ENCODE measurements at regions not wholly inside any gene's neighbourhood (a gene's known extent, or its start where the extent isn't known, plus 50 kb on each side); places are given as distances from the start of the nearest gene placed in this dataset.

DNA sequence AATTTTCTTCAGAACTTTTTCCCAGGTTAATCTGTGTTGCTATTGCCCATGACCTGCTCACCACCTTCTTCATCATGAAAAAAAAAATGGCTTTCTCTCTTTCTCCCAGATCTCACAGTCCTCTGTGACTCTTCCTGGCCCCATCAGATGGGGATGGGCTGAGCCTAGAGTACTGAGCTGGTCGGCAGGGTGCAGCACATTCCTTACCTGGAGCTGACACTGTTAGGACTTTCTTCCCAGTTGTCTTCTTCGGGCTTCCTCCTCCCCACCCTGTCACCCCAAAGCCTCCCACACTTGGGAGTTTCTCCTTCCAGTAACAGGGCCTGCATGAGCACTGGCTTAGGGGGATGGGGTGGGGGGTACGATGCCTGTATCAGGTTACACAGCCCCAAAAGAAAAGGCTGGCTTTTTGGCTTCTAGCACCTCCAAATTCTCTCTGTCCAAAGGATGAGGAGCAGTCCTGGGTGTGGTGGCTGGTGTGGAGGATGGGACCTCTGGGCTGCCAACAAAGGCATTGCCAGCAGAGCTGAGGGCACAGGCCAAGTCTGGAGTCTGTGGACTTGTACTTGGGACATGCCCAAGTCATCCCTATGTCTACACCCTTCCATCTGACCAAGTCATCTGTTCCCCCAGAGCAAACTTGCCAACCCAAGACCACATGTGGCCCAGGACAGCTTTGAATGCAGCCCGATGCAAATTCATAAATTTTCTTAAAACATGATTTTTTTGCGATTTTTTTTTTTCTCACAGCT lies 68.0 kb upstream of the HSPA9 start:
- H3K36me3 ChIP-seq = no peaks in the 10 kb centered on the region
- peaks cover 71% of the 10 kb centered on the region for H3K27me3 ChIP-seq
- TF ChIP-seq, protein P1, sequence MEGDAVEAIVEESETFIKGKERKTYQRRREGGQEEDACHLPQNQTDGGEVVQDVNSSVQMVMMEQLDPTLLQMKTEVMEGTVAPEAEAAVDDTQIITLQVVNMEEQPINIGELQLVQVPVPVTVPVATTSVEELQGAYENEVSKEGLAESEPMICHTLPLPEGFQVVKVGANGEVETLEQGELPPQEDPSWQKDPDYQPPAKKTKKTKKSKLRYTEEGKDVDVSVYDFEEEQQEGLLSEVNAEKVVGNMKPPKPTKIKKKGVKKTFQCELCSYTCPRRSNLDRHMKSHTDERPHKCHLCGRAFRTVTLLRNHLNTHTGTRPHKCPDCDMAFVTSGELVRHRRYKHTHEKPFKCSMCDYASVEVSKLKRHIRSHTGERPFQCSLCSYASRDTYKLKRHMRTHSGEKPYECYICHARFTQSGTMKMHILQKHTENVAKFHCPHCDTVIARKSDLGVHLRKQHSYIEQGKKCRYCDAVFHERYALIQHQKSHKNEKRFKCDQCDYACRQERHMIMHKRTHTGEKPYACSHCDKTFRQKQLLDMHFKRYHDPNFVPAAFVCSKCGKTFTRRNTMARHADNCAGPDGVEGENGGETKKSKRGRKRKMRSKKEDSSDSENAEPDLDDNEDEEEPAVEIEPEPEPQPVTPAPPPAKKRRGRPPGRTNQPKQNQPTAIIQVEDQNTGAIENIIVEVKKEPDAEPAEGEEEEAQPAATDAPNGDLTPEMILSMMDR (IDR thresholded peaks at IDR 0.05) = no peak
- H3K27ac ChIP-seq = no peak overlapping the region
- H3K4me3 ChIP-seq (ENCODE audit: low read depth in 1 of 2, low read length in 1 of 2) = no peak overlapping the region
- no peaks in the 10 kb centered on the region for H3K4me1 ChIP-seq (ENCODE audit: control insufficient read depth in 1 of 2, insufficient read depth in 1 of 2, low read depth in 1 of 2, low read length in 1 of 2)
- H3K9me3 ChIP-seq = no peaks in the 10 kb centered on the region

DNA sequence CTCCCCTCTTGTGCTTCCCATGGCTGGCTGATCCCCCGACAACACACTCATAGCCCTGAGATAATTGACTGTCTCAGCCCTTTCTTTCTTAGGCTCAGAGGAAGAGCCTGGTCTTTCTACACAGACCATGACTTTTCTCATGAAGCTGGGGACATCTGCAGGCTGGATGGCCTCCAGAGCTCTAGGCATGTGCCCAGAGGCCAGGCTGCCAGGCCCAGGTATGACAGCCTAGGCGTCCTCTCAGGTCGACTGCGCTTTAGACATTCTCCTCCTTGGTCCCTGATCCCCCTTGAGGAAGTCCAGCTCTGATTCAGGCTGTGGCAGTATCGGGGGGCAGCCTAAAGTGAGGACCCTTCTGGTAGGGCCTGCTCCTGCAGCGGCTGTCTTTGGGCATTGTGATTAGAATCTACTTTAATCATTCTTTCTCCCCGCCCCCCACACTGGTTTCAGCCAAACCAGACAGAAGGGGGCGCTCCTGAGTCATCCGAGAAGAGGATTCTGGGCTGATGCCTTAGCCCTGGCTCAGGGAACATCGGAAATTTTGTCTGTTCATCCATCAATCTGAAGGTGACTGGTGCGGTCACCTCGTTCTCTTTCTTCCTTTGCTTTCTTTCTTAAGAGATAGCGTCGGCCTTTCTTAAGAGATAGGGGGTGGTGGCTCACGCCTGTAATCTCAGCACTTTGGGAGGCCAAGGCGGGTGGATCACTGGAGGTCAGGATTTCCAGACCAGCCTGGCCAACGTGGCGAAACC lies 66.5 kb upstream of the HSPA9 start:
- no peak overlapping the region for H3K27ac ChIP-seq
- H3K4me3 ChIP-seq (ENCODE audit: low read depth in 1 of 2, low read length in 1 of 2) = no peak overlapping the region
- TF ChIP-seq, protein P1 (IDR thresholded peaks at IDR 0.05) = no peak
- H3K36me3 ChIP-seq = no peaks in the 10 kb centered on the region
- H3K9me3 ChIP-seq = no peaks in the 10 kb centered on the region
- peaks cover 56% of the 10 kb centered on the region for H3K27me3 ChIP-seq
- no peaks in the 10 kb centered on the region for H3K4me1 ChIP-seq (ENCODE audit: control insufficient read depth in 1 of 2, insufficient read depth in 1 of 2, low read depth in 1 of 2, low read length in 1 of 2)

DNA sequence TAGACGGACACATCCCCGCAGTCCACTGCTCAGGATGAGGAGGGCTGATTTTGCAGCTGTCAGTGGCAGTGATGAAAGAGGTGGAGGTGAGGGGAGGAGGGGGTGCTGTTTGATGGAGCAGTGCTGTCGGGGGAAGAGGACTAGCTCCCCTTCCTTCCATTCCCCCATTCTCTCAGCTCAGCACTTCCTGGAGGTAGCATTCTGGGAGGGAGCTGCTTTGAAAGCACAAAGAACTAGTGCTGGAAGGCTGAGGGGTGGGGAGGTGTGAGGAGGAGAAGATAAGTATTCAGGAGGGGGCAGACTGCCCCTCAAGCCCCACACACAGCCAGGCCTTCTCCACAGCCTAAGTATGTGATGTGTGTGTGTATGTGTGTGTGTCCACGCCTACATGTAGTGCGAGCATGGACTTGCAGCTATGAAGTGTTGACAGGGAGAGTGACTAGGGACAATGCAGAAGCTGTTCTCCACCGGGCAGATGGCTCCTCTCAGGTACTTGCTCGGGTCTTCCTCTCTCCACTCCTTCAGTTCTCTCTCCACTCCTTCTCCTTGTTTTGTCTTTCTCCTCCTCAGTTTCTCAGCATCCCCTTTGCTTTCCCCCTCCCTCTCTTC lies 65.5 kb upstream of the HSPA9 start:
- Histone ChIP-seq H3K4me1 (ENCODE audit: control insufficient read depth in 1 of 2, insufficient read depth in 1 of 2, low read depth in 1 of 2, low read length in 1 of 2) (no peaks in the 10 kb centered on the region), H3K36me3 (no peaks in the 10 kb centered on the region), H3K4me3 (ENCODE audit: low read depth in 1 of 2, low read length in 1 of 2) (no peak overlapping the region), H3K27me3 (peaks cover 46% of the 10 kb centered on the region), H3K9me3 (no peaks in the 10 kb centered on the region), H3K27ac (no peak overlapping the region)
- TF ChIP-seq, protein P1 (IDR thresholded peaks at IDR 0.05) = no peak

DNA sequence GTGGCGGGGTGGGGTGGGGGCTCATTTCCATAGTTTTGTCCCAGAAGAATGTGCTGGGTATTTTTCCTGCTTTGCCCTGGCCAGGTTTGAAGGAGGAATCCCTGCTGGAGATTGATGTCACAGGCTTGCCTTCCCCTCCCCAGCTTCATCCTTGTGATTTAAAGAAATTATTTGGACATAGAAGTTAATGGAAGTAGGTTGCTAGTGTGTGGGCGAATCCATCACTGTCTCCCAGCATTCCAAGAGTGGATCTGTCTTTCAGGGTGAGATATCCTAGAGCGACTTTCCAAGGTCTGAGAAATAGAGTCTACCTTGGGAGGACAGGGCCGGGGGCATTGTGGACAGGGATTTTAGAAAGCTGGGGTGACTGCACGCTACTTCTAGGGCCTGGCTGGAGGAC lies 64.9 kb upstream of the HSPA9 start:
- Histone ChIP-seq H3K27ac (no peak overlapping the region), H3K4me1 (ENCODE audit: control insufficient read depth in 1 of 2, insufficient read depth in 1 of 2, low read depth in 1 of 2, low read length in 1 of 2) (no peaks in the 10 kb centered on the region), H3K27me3 (peaks cover 44% of the 10 kb centered on the region), H3K36me3 (no peaks in the 10 kb centered on the region), H3K4me3 (ENCODE audit: low read depth in 1 of 2, low read length in 1 of 2) (no peak overlapping the region), H3K9me3 (no peaks in the 10 kb centered on the region)
- TF ChIP-seq, protein P1 (IDR thresholded peaks at IDR 0.05) = no peak

DNA sequence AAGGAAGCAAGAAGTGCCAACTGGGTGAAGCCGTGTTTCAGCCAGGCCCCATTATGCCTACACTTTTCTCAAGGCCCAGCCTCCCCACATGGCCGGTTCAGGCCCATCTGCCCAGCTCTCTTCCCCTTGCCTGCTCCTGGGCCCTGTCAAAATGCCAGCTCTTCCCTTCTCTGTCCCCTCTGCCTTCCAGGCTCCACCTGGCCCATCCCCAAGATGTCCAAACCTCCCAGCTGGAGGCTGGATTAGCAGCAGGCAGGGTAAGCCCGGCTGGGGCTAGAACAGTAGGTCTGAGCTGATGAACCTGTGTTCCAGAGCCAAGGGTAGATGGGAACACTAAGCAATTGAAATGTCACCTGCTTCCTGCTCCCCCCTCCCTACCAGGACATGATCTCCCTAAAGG lies 64.1 kb upstream of the HSPA9 start:
- H3K36me3 ChIP-seq = no peaks in the 10 kb centered on the region
- no peak overlapping the region for H3K4me3 ChIP-seq (ENCODE audit: low read depth in 1 of 2, low read length in 1 of 2)
- no peaks in the 10 kb centered on the region for H3K9me3 ChIP-seq
- no peaks in the 10 kb centered on the region for H3K4me1 ChIP-seq (ENCODE audit: control insufficient read depth in 1 of 2, insufficient read depth in 1 of 2, low read depth in 1 of 2, low read length in 1 of 2)
- H3K27ac ChIP-seq = no peak overlapping the region
- TF ChIP-seq, protein P1 (IDR thresholded peaks at IDR 0.05) = no peak
- H3K27me3 ChIP-seq = peaks cover 44% of the 10 kb centered on the region
